Liver (tissue), 3 donors: ENCODE measurements at regions not wholly inside any gene's neighbourhood (a gene's known extent, or its start where the extent isn't known, plus 50 kb on each side); places are given as distances from the start of the nearest gene placed in this dataset.

Experiments
- ATF3 ChIP-seq: IDR thresholded peaks from 2 replicates; pipeline ENCODE4 v1.6.1; 2016; ENCODE audit warnings: antibody characterized with exemption
- CTCF ChIP-seq: fragments of 150-350 bp; IDR thresholded peaks from 2 replicates; pipeline ENCODE4 v1.5.1; 2017; ENCODE audit warnings: improper control_type of control experiment, low read depth, low read length; ENCODE audit not compliant: missing input control
- EGR1 ChIP-seq, 2 donors: IDR thresholded peaks; 2 replicates each; pipeline ENCODE4 v1.6.1; 2016 to 2018; ENCODE audit warnings: antibody characterized with exemption in 2 of 2, low read depth in 2 of 2
- GABPA ChIP-seq, 2 donors: IDR thresholded peaks in 1 of 2; conservative IDR thresholded peaks in 1 of 2; 2 replicates each; pipeline ENCODE4 v1.6.1; 2016; ENCODE audit warnings: antibody characterized with exemption in 2 of 2, mild to moderate bottlenecking in 1 of 2, moderate library complexity in 1 of 2
- HNF4A ChIP-seq, 2 donors: conservative IDR thresholded peaks; 2 replicates each; pipeline ENCODE4 v1.6.1; 2016; ENCODE audit warnings: antibody characterized with exemption in 2 of 2, mild to moderate bottlenecking in 2 of 2
- MAX ChIP-seq: IDR thresholded peaks from 2 replicates; pipeline ENCODE4 v1.6.1; 2016; ENCODE audit warnings: antibody characterized with exemption
- RAD21 ChIP-seq, 2 donors: IDR thresholded peaks; 2 replicates each; pipeline ENCODE4 v1.6.1; 2016; ENCODE audit warnings: antibody characterized with exemption in 2 of 2, mild to moderate bottlenecking in 2 of 2
- REST ChIP-seq: IDR thresholded peaks from 2 replicates; pipeline ENCODE4 v1.6.1; 2016; ENCODE audit warnings: antibody characterized with exemption, mild to moderate bottlenecking
- TAF1 ChIP-seq: conservative IDR thresholded peaks from 2 replicates; pipeline ENCODE4 v1.6.1; 2016; ENCODE audit warnings: antibody characterized with exemption, mild to moderate bottlenecking
- ZBTB33 ChIP-seq: IDR thresholded peaks from 2 replicates; pipeline ENCODE4 v1.6.1; 2016; ENCODE audit warnings: antibody characterized with exemption
- donor health status: healthy.
- donor health status: healthy.

- TF ChIP-seq REST: no peak
- TF ChIP-seq CTCF: no peak
- TF ChIP-seq ATF3: no peak
- no peak for TF ChIP-seq ZBTB33
- no peak for TF ChIP-seq RAD21 (IDR thresholded peaks at IDR 0.05)
- TF ChIP-seq TAF1: no peak
- TF ChIP-seq MAX: no peak
- no peak for TF ChIP-seq HNF4A (conservative IDR thresholded peaks at IDR 0.05)
- no peak for TF ChIP-seq GABPA (IDR thresholded peaks at IDR 0.05 in 1 of 2, conservative IDR thresholded peaks at IDR 0.05 in 1 of 2)
- TF ChIP-seq EGR1 (IDR thresholded peaks at IDR 0.05; ENCODE audit: low read depth in 2 of 2): no peak
Measured at GRCh38 chr6:159499034-159499433, 194.0 kb downstream of the SOD2 start.
